Brain microvascular endothelial cell (primary cell): ENCODE measurements at regions not wholly inside any gene's neighbourhood (a gene's known extent, or its start where the extent isn't known, plus 50 kb on each side); places are given as distances from the start of the nearest gene placed in this dataset.

Experiments
- DNase-seq: peaks from one replicate; pipeline ENCODE4 v3.0.0-alpha.2; 2020
- H3K27ac ChIP-seq: fragments of 250-450 bp; sonication (Bioruptor Pico); 2 replicates; pipeline ENCODE4 v1.5.1; 2020; ENCODE audit warnings: mild to moderate bottlenecking, moderate library complexity
- H3K27me3 ChIP-seq: fragments of 250-450 bp; sonication (Bioruptor Pico); replicated peaks from 2 replicates; pipeline ENCODE4 v1.5.1; 2020; ENCODE audit warnings: mild to moderate bottlenecking
- H3K36me3 ChIP-seq: fragments of 250-450 bp; sonication (Bioruptor Pico); replicated peaks from 2 replicates; pipeline ENCODE4 v1.5.1; 2020; ENCODE audit warnings: mild to moderate bottlenecking
- H3K4me3 ChIP-seq: 2 replicates; pipeline ENCODE4 v1.5.1; 2011; ENCODE audit warnings: low read depth, mild to moderate bottlenecking, control low read depth, low read length, moderate library complexity
- in situ Hi-C: cut with HindIII; loops from 2 replicates; pipeline ENCODE4 v1.10.0; 2017; ENCODE audit warnings: low sequenced_read_pairs, low pct_ligation_motif_present
- TF ChIP-seq, protein P1 (sequence below): IDR thresholded peaks from 2 replicates; pipeline ENCODE4 v1.5.1; 2011; ENCODE audit warnings: low read depth, mild to moderate bottlenecking, moderate library complexity, low read length, control low read depth, inconsistent platforms; ENCODE audit errors: missing control alignments

DNA sequence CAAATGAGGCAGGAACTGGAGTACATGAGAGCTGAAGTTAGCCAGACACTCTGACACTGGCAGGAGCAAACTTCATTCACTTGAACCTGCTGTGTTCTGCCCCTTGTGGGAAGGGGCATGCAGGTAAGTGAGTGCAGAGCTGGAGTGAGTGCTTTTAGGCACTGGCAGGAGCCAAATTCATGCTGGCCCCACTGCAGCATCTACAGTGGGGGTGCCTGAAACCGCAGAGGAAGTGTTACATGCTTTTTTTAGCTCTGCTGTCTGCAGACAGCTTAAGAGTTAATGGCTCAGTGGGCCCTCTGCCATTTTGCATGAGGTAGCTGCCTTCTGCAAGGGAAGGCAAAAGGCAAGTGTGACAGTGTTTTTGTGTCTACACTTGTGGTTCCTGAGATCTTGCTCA is 167.9 kb upstream of the SYNCRIP start:
- Histone ChIP-seq H3K4me3 (no peak overlapping the region), H3K27me3 (no peaks in the 10 kb centered on the region), H3K36me3 (no peaks in the 10 kb centered on the region), H3K27ac (no peak overlapping the region)
- DNase-seq, result no peak
- in situ Hi-C loops, result no loop called here
- TF ChIP-seq, protein P1, sequence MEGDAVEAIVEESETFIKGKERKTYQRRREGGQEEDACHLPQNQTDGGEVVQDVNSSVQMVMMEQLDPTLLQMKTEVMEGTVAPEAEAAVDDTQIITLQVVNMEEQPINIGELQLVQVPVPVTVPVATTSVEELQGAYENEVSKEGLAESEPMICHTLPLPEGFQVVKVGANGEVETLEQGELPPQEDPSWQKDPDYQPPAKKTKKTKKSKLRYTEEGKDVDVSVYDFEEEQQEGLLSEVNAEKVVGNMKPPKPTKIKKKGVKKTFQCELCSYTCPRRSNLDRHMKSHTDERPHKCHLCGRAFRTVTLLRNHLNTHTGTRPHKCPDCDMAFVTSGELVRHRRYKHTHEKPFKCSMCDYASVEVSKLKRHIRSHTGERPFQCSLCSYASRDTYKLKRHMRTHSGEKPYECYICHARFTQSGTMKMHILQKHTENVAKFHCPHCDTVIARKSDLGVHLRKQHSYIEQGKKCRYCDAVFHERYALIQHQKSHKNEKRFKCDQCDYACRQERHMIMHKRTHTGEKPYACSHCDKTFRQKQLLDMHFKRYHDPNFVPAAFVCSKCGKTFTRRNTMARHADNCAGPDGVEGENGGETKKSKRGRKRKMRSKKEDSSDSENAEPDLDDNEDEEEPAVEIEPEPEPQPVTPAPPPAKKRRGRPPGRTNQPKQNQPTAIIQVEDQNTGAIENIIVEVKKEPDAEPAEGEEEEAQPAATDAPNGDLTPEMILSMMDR, result no peak

DNA sequence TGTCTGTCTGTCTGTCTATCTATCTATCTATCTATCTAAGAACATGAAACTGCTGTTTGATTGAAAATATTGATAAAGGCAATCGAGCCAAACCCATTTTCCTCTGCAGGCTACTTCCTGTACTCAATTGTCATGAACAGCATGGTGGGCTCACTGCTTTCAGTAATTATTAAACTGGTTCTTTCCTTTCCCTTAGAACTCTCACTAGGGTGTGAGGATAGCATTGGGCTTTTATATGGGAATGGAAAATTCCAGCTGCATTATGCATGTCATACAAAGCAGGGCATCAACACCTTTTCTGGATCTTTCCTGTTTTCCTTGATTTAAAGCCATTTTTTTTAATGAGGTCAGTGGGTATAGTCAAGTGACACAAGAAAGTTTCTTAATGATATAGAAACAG is 161.0 kb upstream of the SYNCRIP start:
- no peak overlapping the region for H3K27ac ChIP-seq
- no peak overlapping the region for H3K4me3 ChIP-seq
- H3K36me3 ChIP-seq, result no peaks in the 10 kb centered on the region
- DNase-seq, result no peak
- TF ChIP-seq, protein P1, result no peak
- H3K27me3 ChIP-seq, result no peaks in the 10 kb centered on the region
- in situ Hi-C loops, result no loop called here

DNA sequence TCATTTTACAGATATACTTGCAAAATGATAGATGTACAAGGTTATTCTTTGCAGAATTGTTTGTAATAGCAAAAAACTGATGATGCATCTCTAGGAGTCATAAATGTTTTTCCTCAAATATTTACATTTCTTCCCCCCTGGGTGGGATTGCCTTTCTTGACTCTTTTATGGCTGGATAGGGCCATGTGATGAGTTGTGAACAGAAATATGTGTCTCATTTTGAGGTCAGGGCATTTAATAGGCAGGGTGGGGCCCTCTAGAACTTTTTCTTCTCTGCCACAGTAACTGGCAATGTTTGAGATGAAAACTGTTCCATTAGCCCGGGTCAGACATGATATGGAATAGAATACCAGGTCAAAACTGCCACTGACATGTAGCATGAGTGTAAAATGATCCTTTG is 159.5 kb upstream of the SYNCRIP start:
- no peak overlapping the region for H3K27ac ChIP-seq
- no peaks in the 10 kb centered on the region for H3K27me3 ChIP-seq
- in situ Hi-C loops, result no loop called here
- H3K4me3 ChIP-seq, result no peak overlapping the region
- H3K36me3 ChIP-seq, result no peaks in the 10 kb centered on the region
- no peak for DNase-seq
- TF ChIP-seq, protein P1, result no peak

DNA sequence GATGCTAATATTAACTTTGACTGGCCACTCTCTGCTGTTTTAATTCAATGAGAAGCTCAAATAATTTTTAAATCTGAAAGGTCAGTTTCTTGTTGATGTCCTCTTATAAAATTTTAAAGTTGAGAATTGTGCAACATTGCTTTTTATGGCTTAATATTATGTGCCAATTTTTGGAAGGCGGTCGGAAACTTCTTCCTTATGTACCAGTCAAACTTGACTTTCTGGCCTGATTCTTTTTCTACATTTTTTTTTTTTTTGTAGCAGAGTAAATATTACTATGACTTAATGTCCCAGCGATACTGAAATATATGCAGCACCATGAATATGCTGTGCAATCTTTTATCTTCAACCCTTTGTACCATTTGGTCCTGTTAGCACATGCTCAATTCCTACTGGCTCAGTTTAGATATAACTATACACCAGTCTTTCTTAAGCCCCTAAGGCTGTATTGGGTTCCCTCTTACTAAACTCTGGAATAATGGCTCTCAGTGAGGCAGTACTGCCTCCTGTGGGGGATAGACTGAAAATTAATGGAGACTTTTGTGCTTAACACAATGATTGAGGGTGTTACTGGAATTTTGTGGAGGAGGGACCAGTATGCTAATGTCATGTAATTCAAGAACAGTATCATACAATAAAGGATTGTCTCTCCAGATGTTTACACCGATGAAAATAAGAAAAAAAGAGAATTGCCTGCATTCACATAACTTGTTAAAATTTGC is 156.4 kb upstream of the SYNCRIP start:
- Histone ChIP-seq H3K27me3 (no peaks in the 10 kb centered on the region), H3K27ac (no peak overlapping the region), H3K36me3 (no peaks in the 10 kb centered on the region), H3K4me3 (no peak overlapping the region)
- TF ChIP-seq, protein P1, result no peak
- DNase-seq, result no peak
- in situ Hi-C loops, result no loop called here

DNA sequence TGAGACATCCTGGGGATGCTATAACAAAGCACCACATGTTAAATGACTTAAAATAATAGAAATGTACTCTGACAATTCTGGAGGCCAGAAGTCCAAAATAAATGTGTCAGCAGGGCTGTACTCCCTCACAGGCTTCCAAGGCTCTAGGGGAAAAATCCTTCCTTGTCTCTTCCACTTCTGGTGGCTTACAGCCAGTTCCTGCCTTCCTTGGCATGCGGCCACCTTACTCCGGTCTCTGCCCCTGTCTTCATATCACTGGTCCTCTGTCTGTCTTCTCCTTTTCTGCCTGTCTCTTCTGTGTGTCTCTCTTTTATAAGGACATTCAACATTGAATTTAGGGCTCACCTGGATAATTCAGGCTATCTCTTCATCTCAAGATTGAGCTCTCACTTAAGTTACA is 155.3 kb upstream of the SYNCRIP start:
- TF ChIP-seq, protein P1, result no peak
- in situ Hi-C loops, result no loop called here
- H3K36me3 ChIP-seq, result no peaks in the 10 kb centered on the region
- no peak overlapping the region for H3K4me3 ChIP-seq
- H3K27ac ChIP-seq, result no peak overlapping the region
- no peaks in the 10 kb centered on the region for H3K27me3 ChIP-seq
- no peak for DNase-seq

DNA sequence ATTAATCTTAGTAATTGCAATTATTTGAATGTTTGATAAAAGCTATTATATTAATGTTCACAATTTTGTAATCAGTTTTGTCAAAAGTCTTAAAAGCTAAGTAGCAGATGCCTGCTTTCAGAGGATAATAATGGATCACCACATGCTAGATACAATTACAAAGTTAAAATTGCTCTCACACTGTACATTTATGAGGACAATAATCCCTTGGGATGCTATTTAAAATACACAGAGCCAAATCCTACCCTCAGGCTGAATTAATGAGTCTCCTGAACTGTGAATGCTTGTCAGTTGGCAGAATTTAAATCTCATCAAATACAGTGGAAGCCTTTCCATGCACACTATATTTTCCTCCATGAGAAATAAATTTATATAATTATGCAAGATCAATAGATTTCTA is 153.3 kb upstream of the SYNCRIP start:
- Histone ChIP-seq H3K27ac (no peak overlapping the region), H3K36me3 (no peaks in the 10 kb centered on the region), H3K27me3 (no peaks in the 10 kb centered on the region), H3K4me3 (no peak overlapping the region)
- DNase-seq, result no peak
- TF ChIP-seq, protein P1, result no peak
- in situ Hi-C loops, result no loop called here
